ENCODE measurements at regions not wholly inside any gene's neighbourhood (a gene's known extent, or its start where the extent isn't known, plus 50 kb on each side); places are given as distances from the start of the nearest gene placed in this dataset.

- TF ChIP-seq CTCF (conservative IDR thresholded peaks at IDR 0.05; ENCODE audit: low read depth, low read length) (no peak), EZH2 (IDR thresholded peaks at IDR 0.05; ENCODE audit: low read length, unreplicated experiment) (no peak), EZH2phosphoT487 (IDR thresholded peaks at IDR 0.05; ENCODE audit: borderline replicate concordance, low read length) (no peak)
Observed at GRCh38 chr7:27419581-27420177, 177.1 kb downstream of the EVX1 start.
